Natural killer cell treated with Interleukin-12 subunit alpha and Interleukin-12 subunit beta and Interleukin-15 and Interleukin-18, amount 100 ng/mL, for 72 hours (primary cell): ENCODE measurements at regions not wholly inside any gene's neighbourhood (a gene's known extent, or its start where the extent isn't known, plus 50 kb on each side); places are given as distances from the start of the nearest gene placed in this dataset.

Experiments
- ATAC-seq, 2 donors: fragments of 150-1000 bp; cut with Tn5 transposase in 1 of 2; sonication (Bioruptor Pico), chemical (Tn5 transposase) in 1 of 2; 2 replicates each; pipeline ENCODE4 v1.10.0; 2021
- DNase-seq: peaks from one replicate; pipeline ENCODE4 v3.0.0; 2022; ENCODE audit warnings: low spot score
- H3K27ac Mint-ChIP-seq, 2 donors: 1 replicate in 1 of 2; 2 replicates in 1 of 2; pipeline ENCODE4 v1.8.0; 2022; ENCODE audit warnings: mixed read lengths in 2 of 2, mild to moderate bottlenecking in 1 of 2, moderate library complexity in 1 of 2
- H3K27me3 Mint-ChIP-seq, 2 donors: 1 replicate in 1 of 2; 2 replicates in 1 of 2; pipeline ENCODE4 v1.8.0; 2022; ENCODE audit warnings: mixed read lengths in 2 of 2
- H3K36me3 Mint-ChIP-seq: one replicate; pipeline ENCODE4 v1.8.0; 2022; ENCODE audit warnings: mixed read lengths
- H3K4me1 Mint-ChIP-seq, 2 donors: 1 replicate in 1 of 2; 2 replicates in 1 of 2; pipeline ENCODE4 v1.8.0; 2022; ENCODE audit warnings: low read depth in 2 of 2, mixed read lengths in 2 of 2, mild to moderate bottlenecking in 1 of 2
- H3K4me3 Mint-ChIP-seq: one replicate; pipeline ENCODE4 v1.8.0; 2022; ENCODE audit warnings: mixed read lengths
- H3K9me3 Mint-ChIP-seq: 2 replicates; pipeline ENCODE4 v1.8.0; 2022; ENCODE audit warnings: mixed read lengths

- DNase-seq (no peak), ATAC-seq (no peak)
- H3K4me3 Mint-ChIP-seq: no peak overlapping the region
- no peak overlapping the region for H3K27ac Mint-ChIP-seq
- H3K9me3 Mint-ChIP-seq: no peaks in the 10 kb centered on the region
- H3K4me1 Mint-ChIP-seq: peaks cover 7% of the 10 kb centered on the region in 2 donors
- H3K27me3 Mint-ChIP-seq: no peaks in the 10 kb centered on the region
- no peaks in the 10 kb centered on the region for H3K36me3 Mint-ChIP-seq
These were observed 80.2 kb upstream of the COX10 start for GRCh38 chr17:13989138-13989537.

- Mint-ChIP-seq H3K4me3 (no peak overlapping the region), H3K9me3 (no peaks in the 10 kb centered on the region), H3K27ac (no peak overlapping the region), H3K27me3 (no peaks in the 10 kb centered on the region), H3K4me1 (no peaks in the 10 kb centered on the region), H3K36me3 (no peaks in the 10 kb centered on the region)
- DNase-seq (no peak), ATAC-seq (no peak)
These were observed 76.2 kb upstream of the COX10 start for GRCh38 chr17:13993106-13993505.

DNA sequence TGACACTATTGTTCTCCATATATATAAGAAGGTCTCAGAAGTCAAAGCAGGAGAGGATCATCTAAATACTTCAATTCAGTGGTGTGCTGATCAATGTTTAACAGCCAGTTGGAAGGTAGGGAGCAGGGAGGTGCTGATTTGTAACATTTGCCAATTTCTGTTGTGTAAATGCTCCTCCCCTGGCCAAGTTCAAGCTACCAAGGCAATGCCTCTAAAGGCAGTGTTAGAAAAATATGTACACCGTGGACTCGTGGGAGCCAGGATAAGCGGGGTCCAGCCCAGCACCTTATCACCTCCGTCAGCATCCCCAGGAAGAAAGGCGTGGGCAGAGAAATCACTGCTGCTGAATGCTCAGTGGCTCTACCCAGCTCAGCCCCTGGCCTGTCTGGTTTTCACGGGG, 75.3 kb upstream of the COX10 start:
- no peak overlapping the region for H3K27ac Mint-ChIP-seq
- ATAC-seq (no peak), DNase-seq (no peak)
- no peaks in the 10 kb centered on the region for H3K36me3 Mint-ChIP-seq
- no peaks in the 10 kb centered on the region for H3K9me3 Mint-ChIP-seq
- no peaks in the 10 kb centered on the region for H3K27me3 Mint-ChIP-seq
- H3K4me1 Mint-ChIP-seq: no peaks in the 10 kb centered on the region
- H3K4me3 Mint-ChIP-seq: no peak overlapping the region

- H3K9me3 Mint-ChIP-seq: no peaks in the 10 kb centered on the region
These were observed 73.4 kb upstream of the COX10 start for GRCh38 chr17:13995856-13996271.

GRCh38 chr17:13996276-13996675, 73.0 kb upstream of the COX10 start:
- ATAC-seq (no peak), DNase-seq (no peak)
- H3K27me3 Mint-ChIP-seq: no peaks in the 10 kb centered on the region
- peaks cover 5% of the 10 kb centered on the region for H3K36me3 Mint-ChIP-seq
- peaks cover 0 to 2% of the 10 kb centered on the region in 2 donors for H3K4me1 Mint-ChIP-seq
- H3K27ac Mint-ChIP-seq: no peak overlapping the region
- no peaks in the 10 kb centered on the region for H3K9me3 Mint-ChIP-seq
- no peak overlapping the region for H3K4me3 Mint-ChIP-seq

More at GRCh38 chr17:13995856-13996271, 73.4 kb upstream of the COX10 start:
- H3K36me3 Mint-ChIP-seq: peaks cover 1% of the 10 kb centered on the region
- no peak overlapping the region for H3K4me3 Mint-ChIP-seq
- DNase-seq: no peak
- H3K27me3 Mint-ChIP-seq: no peaks in the 10 kb centered on the region
- peaks cover 0 to 2% of the 10 kb centered on the region in 2 donors for H3K4me1 Mint-ChIP-seq
- no peak for ATAC-seq
- H3K27ac Mint-ChIP-seq: no peak overlapping the region

- peaks cover 0 to 2% of the 10 kb centered on the region in 2 donors for H3K4me1 Mint-ChIP-seq
- no peak for ATAC-seq
- no peaks in the 10 kb centered on the region for H3K9me3 Mint-ChIP-seq
These were observed 72.6 kb upstream of the COX10 start for GRCh38 chr17:13996748-13997147.

DNA sequence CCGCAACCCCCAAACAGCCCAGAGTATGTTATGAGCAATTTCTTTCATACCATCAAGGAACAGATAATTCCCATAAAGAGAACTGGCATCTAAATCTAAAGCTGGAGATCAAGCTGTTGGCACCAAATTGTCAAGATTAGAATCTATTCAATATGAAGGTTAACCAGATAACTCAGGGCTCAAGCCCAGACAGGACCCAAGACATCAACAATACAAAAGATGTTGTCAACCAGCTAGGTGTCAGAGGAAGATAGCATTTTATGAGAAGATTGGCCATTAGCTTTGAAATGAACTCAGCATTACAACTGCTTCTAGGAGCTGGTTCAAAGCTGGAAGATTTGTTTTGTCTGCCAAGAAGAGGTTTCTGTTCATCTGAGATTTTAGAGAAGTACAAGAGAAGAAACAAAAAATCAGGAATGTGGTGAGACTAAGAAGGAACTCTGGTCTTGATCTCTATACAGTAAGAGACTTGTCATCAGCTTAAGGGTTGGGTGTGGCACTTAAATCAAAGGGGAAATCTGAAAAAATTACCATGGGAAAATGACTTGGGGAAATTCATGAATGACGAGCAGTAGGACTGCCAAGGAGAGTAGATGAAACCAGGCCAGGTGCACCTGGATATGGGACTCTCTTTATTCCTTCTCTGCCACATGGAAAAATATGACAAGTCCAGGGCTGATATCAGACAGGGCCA, 64.2 kb upstream of the COX10 start:
- H3K36me3 Mint-ChIP-seq: peaks cover 5% of the 10 kb centered on the region
- no peak for DNase-seq
- H3K27ac Mint-ChIP-seq: no peak overlapping the region
- no peak for ATAC-seq
- H3K4me1 Mint-ChIP-seq: peaks cover 2 to 4% of the 10 kb centered on the region in 2 donors
- no peaks in the 10 kb centered on the region for H3K9me3 Mint-ChIP-seq
- H3K4me3 Mint-ChIP-seq: no peak overlapping the region
- no peaks in the 10 kb centered on the region for H3K27me3 Mint-ChIP-seq

More at GRCh38 chr17:13996748-13997147, 72.6 kb upstream of the COX10 start:
- peaks cover 5% of the 10 kb centered on the region for H3K36me3 Mint-ChIP-seq
- DNase-seq: no peak
- H3K27me3 Mint-ChIP-seq: no peaks in the 10 kb centered on the region
- no peak overlapping the region for H3K4me3 Mint-ChIP-seq
- H3K27ac Mint-ChIP-seq: no peak overlapping the region

- Mint-ChIP-seq H3K9me3 (no peaks in the 10 kb centered on the region), H3K27me3 (no peaks in the 10 kb centered on the region), H3K36me3 (no peaks in the 10 kb centered on the region), H3K4me1 (peaks cover 0 to 4% of the 10 kb centered on the region in 2 donors), H3K4me3 (no peak overlapping the region), H3K27ac (no peak overlapping the region)
- ATAC-seq: no peak
- DNase-seq: no peak
These were observed 62.9 kb upstream of the COX10 start for GRCh38 chr17:14006249-14006942.

- Mint-ChIP-seq H3K36me3 (no peaks in the 10 kb centered on the region), H3K9me3 (no peaks in the 10 kb centered on the region), H3K4me1 (peaks cover 0 to 4% of the 10 kb centered on the region in 2 donors), H3K4me3 (no peak overlapping the region), H3K27ac (no peak overlapping the region), H3K27me3 (no peaks in the 10 kb centered on the region)
- DNase-seq: no peak
- ATAC-seq: no peak
These were observed 61.4 kb upstream of the COX10 start for GRCh38 chr17:14007951-14008350.

GRCh38 chr17:14011036-14011692, 58.1 kb upstream of the COX10 start:
- Mint-ChIP-seq H3K9me3 (no peaks in the 10 kb centered on the region), H3K27me3 (peaks cover 3 to 6% of the 10 kb centered on the region in 2 donors), H3K4me1 (no peaks in the 10 kb centered on the region), H3K27ac (no peak overlapping the region), H3K36me3 (no peaks in the 10 kb centered on the region), H3K4me3 (no peak overlapping the region)
- DNase-seq: no peak
- no peak for ATAC-seq

DNA sequence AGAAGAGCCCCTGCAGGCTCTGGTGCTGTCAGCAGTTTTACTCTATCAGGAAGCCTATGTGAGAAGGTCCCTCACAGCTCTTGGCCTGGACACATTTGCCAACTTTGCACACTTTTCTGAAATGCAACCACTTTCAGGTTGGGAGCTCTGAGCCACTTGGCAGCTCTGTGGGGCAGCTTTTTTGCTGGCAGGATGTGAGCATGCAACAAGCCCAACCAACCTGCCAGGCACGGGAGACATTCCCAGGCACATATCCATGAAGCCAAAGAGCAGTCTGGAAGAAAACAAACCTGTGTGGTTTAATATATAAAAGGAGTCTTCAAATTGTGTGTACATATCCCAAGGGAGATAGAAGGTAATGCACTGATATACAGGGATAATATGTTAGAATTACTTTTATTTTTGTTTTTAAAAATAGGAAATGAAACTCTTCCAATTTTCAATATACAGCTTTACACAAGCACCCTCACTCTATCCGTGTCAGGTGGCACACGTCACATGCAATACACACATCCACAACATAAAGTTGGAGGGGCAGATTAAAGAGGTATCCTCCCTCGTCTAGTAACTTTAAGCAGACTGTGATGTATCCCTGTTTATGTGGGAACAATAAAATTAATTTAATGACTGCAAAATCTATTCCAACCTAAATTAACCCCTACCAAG, 57.4 kb upstream of the COX10 start:
- no peak overlapping the region for H3K4me3 Mint-ChIP-seq
- no peak overlapping the region for H3K27ac Mint-ChIP-seq
- H3K36me3 Mint-ChIP-seq: no peaks in the 10 kb centered on the region
- no peaks in the 10 kb centered on the region for H3K9me3 Mint-ChIP-seq
- peaks cover 7 to 10% of the 10 kb centered on the region in 2 donors for H3K27me3 Mint-ChIP-seq
- ATAC-seq (no peak), DNase-seq (no peak)
- H3K4me1 Mint-ChIP-seq: no peaks in the 10 kb centered on the region

- ATAC-seq (no peak), DNase-seq (no peak)
- H3K27ac Mint-ChIP-seq: no peak overlapping the region
- H3K4me1 Mint-ChIP-seq: peaks cover 0 to 1% of the 10 kb centered on the region in 2 donors
- H3K9me3 Mint-ChIP-seq: no peaks in the 10 kb centered on the region
- H3K27me3 Mint-ChIP-seq: peaks cover 7 to 10% of the 10 kb centered on the region in 2 donors
- H3K4me3 Mint-ChIP-seq: no peak overlapping the region
- no peaks in the 10 kb centered on the region for H3K36me3 Mint-ChIP-seq
These were observed 54.6 kb upstream of the COX10 start for GRCh38 chr17:14014657-14015056.

- no peak overlapping the region for H3K27ac Mint-ChIP-seq
- H3K36me3 Mint-ChIP-seq: no peaks in the 10 kb centered on the region
- peaks cover 0 to 3% of the 10 kb centered on the region in 2 donors for H3K4me1 Mint-ChIP-seq
- no peak for ATAC-seq
- no peak overlapping the region for H3K4me3 Mint-ChIP-seq
- DNase-seq: no peak
- no peaks in the 10 kb centered on the region for H3K9me3 Mint-ChIP-seq
- H3K27me3 Mint-ChIP-seq: peaks cover 7 to 10% of the 10 kb centered on the region in 2 donors
These were observed 54.0 kb upstream of the COX10 start for GRCh38 chr17:14015271-14015670.

DNA sequence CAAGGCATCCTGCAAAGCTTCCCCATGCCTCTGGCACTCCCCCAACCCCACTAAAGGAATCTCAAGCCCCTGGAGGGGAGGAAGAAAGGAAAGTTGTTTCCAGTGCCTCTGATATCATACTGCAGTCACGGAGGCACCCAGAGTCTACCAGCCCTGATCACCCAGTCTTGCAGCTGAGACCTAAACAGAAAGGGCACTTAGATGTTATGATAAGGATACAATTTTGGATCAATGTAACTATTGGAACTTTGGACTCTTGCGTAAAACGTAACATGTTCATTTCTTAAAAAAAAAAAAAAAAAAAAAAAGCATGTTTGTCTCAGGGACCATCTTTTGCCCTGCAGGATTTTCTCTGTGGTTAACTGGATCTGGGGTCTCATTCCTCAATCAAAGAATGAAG, 52.4 kb upstream of the COX10 start:
- Mint-ChIP-seq H3K27me3 (peaks cover 7 to 10% of the 10 kb centered on the region in 2 donors), H3K9me3 (no peaks in the 10 kb centered on the region), H3K36me3 (no peaks in the 10 kb centered on the region), H3K4me3 (no peak overlapping the region), H3K27ac (no peak overlapping the region), H3K4me1 (peaks cover 0 to 3% of the 10 kb centered on the region in 2 donors)
- DNase-seq (no peak), ATAC-seq (no peak)
